ENCODE measurements at regions not wholly inside any gene's neighbourhood (a gene's known extent, or its start where the extent isn't known, plus 50 kb on each side); places are given as distances from the start of the nearest gene placed in this dataset.

GRCh38 chr21:27082431-27083010, 115.6 kb upstream of the ADAMTS5 start:
- intact Hi-C loops (cut with DNase I): no loop called here
- Histone ChIP-seq H3K4me1 (no peaks in the 10 kb centered on the region), H3K27me3 (no peaks in the 10 kb centered on the region), H3K36me3 (no peaks in the 10 kb centered on the region), H3K9me3 (no peaks in the 10 kb centered on the region), H3K27ac (no peak overlapping the region), H3K4me3 (no peak overlapping the region)
- no peak for TF ChIP-seq CTCF (IDR thresholded peaks at IDR 0.05)
- DNase-seq (no peak), ATAC-seq (no peak)

GRCh38 chr21:27079636-27080240, 112.8 kb upstream of the ADAMTS5 start:
- intact Hi-C loops (cut with DNase I): no loop called here
- no peak for ATAC-seq
- H3K4me1 ChIP-seq: no peaks in the 10 kb centered on the region
- H3K36me3 ChIP-seq: no peaks in the 10 kb centered on the region
- no peaks in the 10 kb centered on the region for H3K27me3 ChIP-seq
- DNase-seq: no peak
- TF ChIP-seq CTCF (IDR thresholded peaks at IDR 0.05): no peak
- no peak overlapping the region for H3K27ac ChIP-seq
- no peak overlapping the region for H3K4me3 ChIP-seq
- no peaks in the 10 kb centered on the region for H3K9me3 ChIP-seq

- Histone ChIP-seq H3K4me1 (no peaks in the 10 kb centered on the region), H3K4me3 (no peak overlapping the region), H3K27ac (no peak overlapping the region), H3K36me3 (no peaks in the 10 kb centered on the region), H3K27me3 (no peaks in the 10 kb centered on the region), H3K9me3 (no peaks in the 10 kb centered on the region)
- ATAC-seq (no peak), DNase-seq (no peak)
- intact Hi-C loops (cut with DNase I): no loop called here
- no peak for TF ChIP-seq CTCF (IDR thresholded peaks at IDR 0.05)
These were observed 112.0 kb upstream of the ADAMTS5 start for GRCh38 chr21:27078915-27079314.

GRCh38 chr21:27077501-27077900, 110.6 kb upstream of the ADAMTS5 start:
- DNase-seq: no peak
- intact Hi-C loops (cut with DNase I): no loop called here

GRCh38 chr21:27076025-27076424, 109.1 kb upstream of the ADAMTS5 start:
- no peaks in the 10 kb centered on the region for H3K27me3 ChIP-seq
- ATAC-seq (no peak), DNase-seq (no peak)
- intact Hi-C loops (cut with DNase I): no loop called here
- H3K36me3 ChIP-seq: no peaks in the 10 kb centered on the region
- no peaks in the 10 kb centered on the region for H3K9me3 ChIP-seq
- no peak overlapping the region for H3K4me3 ChIP-seq
- no peak overlapping the region for H3K27ac ChIP-seq
- no peak for TF ChIP-seq CTCF (IDR thresholded peaks at IDR 0.05)
- no peaks in the 10 kb centered on the region for H3K4me1 ChIP-seq

More at GRCh38 chr21:27077501-27077900, 110.6 kb upstream of the ADAMTS5 start:
- no peak for TF ChIP-seq CTCF (IDR thresholded peaks at IDR 0.05)
- no peak for ATAC-seq
- Histone ChIP-seq H3K9me3 (no peaks in the 10 kb centered on the region), H3K4me3 (no peak overlapping the region), H3K4me1 (no peaks in the 10 kb centered on the region), H3K27me3 (no peaks in the 10 kb centered on the region), H3K27ac (no peak overlapping the region), H3K36me3 (no peaks in the 10 kb centered on the region)

Data from left lung (tissue), 4 donors.